K562 (cell line): ENCODE measurements at regions not wholly inside any gene's neighbourhood (a gene's known extent, or its start where the extent isn't known, plus 50 kb on each side); places are given as distances from the start of the nearest gene placed in this dataset.

Source experiments
- ATAC-seq: fragments of 200-7000 bp; cut with Tn5 transposase; 3 replicates; pipeline ENCODE4 v1.9.1; 2020; ENCODE audit warnings: moderate library complexity
- BruUV-seq: library from RNA; stranded (reverse); fragments of 400-500 nt; replicated peaks from 2 replicates; lab custom pipeline; 2021; lab: Mats Ljungman, UMichigan
- CTCF ChIA-PET: fragments of 300-600 bp; formaldehyde crosslinking; extraction: SDS; loops from one replicate; lab custom pipeline; 2021; ENCODE audit warnings: low intra/inter-chr PET ratio; lab: Yijun Ruan, JAX
- POLR2A ChIA-PET: fragments of 300-600, 350-650 bp; sonication (Branson Sonifier 250); formaldehyde crosslinking; extraction: SDS; loops from one replicate; lab custom pipeline; 2021; ENCODE audit warnings: antibody characterized with exemption, inconsistent platforms; lab: Yijun Ruan, JAX
- DNase-seq, 4 experiments: peaks; one replicate each; pipeline versions ENCODE4 v3.0.0 to v3.0.0-alpha.2; 2011 to 2018; ENCODE audit warnings: low spot score in 3 of 4, mixed read lengths in 3 of 4; ENCODE audit errors: extremely low read depth in 1 of 4
- FAIRE-seq: peaks from 2 replicates; lab custom pipeline; 2011; peaks lifted over from hg19 to GRCh38; lab: Jason Lieb, UNC
- H2AFZ ChIP-seq: 2 replicates; pipeline ENCODE4 v1.6.0; 2011; ENCODE audit warnings: low read depth, low read length, control low read depth, inconsistent platforms
- H3K27ac ChIP-seq: fragments of 200-600 bp; 3 replicates; pipeline ENCODE4 v1.8.0; 2011; ENCODE audit warnings: low read depth, mild to moderate bottlenecking, control low read depth, inconsistent platforms, low read length, moderate library complexity, mixed read lengths; ENCODE audit errors: extremely low read depth
- H3K27me3 ChIP-seq, 2 experiments: fragments of 300-600 bp in 1 of 2; 2 replicates in 1 of 2; 3 replicates in 1 of 2; pipeline versions ENCODE4 v1.6.0 to v1.8.0; 2011; ENCODE audit warnings: inconsistent platforms in 2 of 2, low read length in 2 of 2, mild to moderate bottlenecking in 1 of 2, mixed read lengths in 1 of 2, moderate library complexity in 1 of 2; ENCODE audit not compliant: control insufficient read depth in 2 of 2, insufficient read depth in 2 of 2
- H3K36me3 ChIP-seq: fragments of 300-600 bp; 3 replicates; pipeline ENCODE4 v1.8.0; 2011; ENCODE audit warnings: mild to moderate bottlenecking, low read length, inconsistent platforms; ENCODE audit not compliant: control insufficient read depth, insufficient read depth
- H3K4me1 ChIP-seq, 2 experiments: fragments of 200-600 bp in 1 of 2; replicated peaks in 1 of 2; 2 replicates in 1 of 2; 3 replicates in 1 of 2; pipeline versions ENCODE4 v1.5.1 to v1.8.0; 2011; ENCODE audit warnings: inconsistent platforms in 2 of 2, low read length in 2 of 2, mild to moderate bottlenecking in 1 of 2, mixed read lengths in 1 of 2, moderate library complexity in 1 of 2; ENCODE audit not compliant: control insufficient read depth in 2 of 2, insufficient read depth in 2 of 2
- H3K4me2 ChIP-seq: 2 replicates; pipeline ENCODE4 v1.6.1; 2011; ENCODE audit warnings: low read length, control low read depth, inconsistent platforms, mixed read lengths; ENCODE audit not compliant: insufficient read depth
- H3K4me3 ChIP-seq: fragments of 200-600 bp; sonication (generic), shearing (Covaris generic); 2 replicates; pipeline ENCODE4 v1.5.1; 2016; ENCODE audit warnings: control low read depth, inconsistent platforms
- H3K79me2 ChIP-seq: fragments of 200-600 bp; 3 replicates; pipeline ENCODE4 v1.8.0; 2011; ENCODE audit warnings: low read length, inconsistent platforms; ENCODE audit not compliant: control insufficient read depth, insufficient read depth
- H3K9ac ChIP-seq, 2 experiments: 2 replicates each; pipeline versions ENCODE4 v1.6.0 to v1.6.1; 2011; ENCODE audit warnings: low read depth in 2 of 2, low read length in 2 of 2, control low read depth in 1 of 2, inconsistent platforms in 1 of 2, mild to moderate bottlenecking in 1 of 2, mixed read lengths in 1 of 2; ENCODE audit not compliant: insufficient read depth in 1 of 2
- H3K9me1 ChIP-seq: one replicate; pipeline ENCODE4 v1.6.0; 2011; ENCODE audit warnings: inconsistent platforms, mild to moderate bottlenecking, low read length, moderate library complexity; ENCODE audit not compliant: control insufficient read depth, insufficient read depth
- H3K9me3 ChIP-seq: replicated peaks from 2 replicates; pipeline ENCODE4 v1.5.1; 2011; ENCODE audit warnings: low read depth, low read length, inconsistent platforms; ENCODE audit not compliant: control insufficient read depth, insufficient read depth
- H4K20me1 ChIP-seq: replicated peaks from 2 replicates; pipeline ENCODE4 v1.6.1; 2011; ENCODE audit warnings: low read length, inconsistent platforms, mixed read lengths; ENCODE audit not compliant: control insufficient read depth, insufficient read depth
- EZH2 ChIP-seq: IDR thresholded peaks from 2 replicates; pipeline ENCODE4 v1.6.1; 2012; ENCODE audit warnings: low read depth, mild to moderate bottlenecking, inconsistent platforms, low read length, borderline replicate concordance
- NBN ChIP-seq: fragments of 450-650 bp; IDR thresholded peaks from 2 replicates; pipeline ENCODE4 v1.6.1; 2016; ENCODE audit warnings: low read depth, mild to moderate bottlenecking
- WGBS: fragments of 100-300 bp; shearing (Covaris generic); methylation state at CpG from one replicate; pipeline ENCODE4 v1.1.6; 2016; ENCODE audit warnings: low coverage, mixed read lengths; ENCODE audit not compliant: insufficient coverage; ENCODE audit errors: missing lambda C conversion rate; 5-methylcytosine and 5-hydroxymethylcytosine counted together
- in situ Hi-C: fragments of 300-500 bp; cut with MboI; formaldehyde crosslinking; loops from 4 replicates; pipeline ENCODE4 v1.15.0; 2018; ENCODE audit warnings: inconsistent platforms, mixed read lengths
- intact Hi-C: fragments of 100-400 bp; cut with micrococcal nuclease; formaldehyde crosslinking; loops from 2 replicates; pipeline ENCODE4 v1.14.2; 2022
- TF ChIP-seq, protein P1 (sequence below), 2 experiments: IDR thresholded peaks in 1 of 2; conservative IDR thresholded peaks in 1 of 2; 2 replicates each; pipeline ENCODE4 v1.6.1; 2016; ENCODE audit warnings: low read depth in 2 of 2, mild to moderate bottlenecking in 1 of 2, missing compliant biosample characterization in 1 of 2, missing genetic modification characterization in 1 of 2, moderate library complexity in 1 of 2
- TF ChIP-seq, protein P2 (sequence below): fragments of 450-650 bp; formaldehyde crosslinking; IDR thresholded peaks from 2 replicates; pipeline ENCODE4 v1.4.0; 2020; ENCODE audit warnings: mild to moderate bottlenecking, moderate library complexity

DNA sequence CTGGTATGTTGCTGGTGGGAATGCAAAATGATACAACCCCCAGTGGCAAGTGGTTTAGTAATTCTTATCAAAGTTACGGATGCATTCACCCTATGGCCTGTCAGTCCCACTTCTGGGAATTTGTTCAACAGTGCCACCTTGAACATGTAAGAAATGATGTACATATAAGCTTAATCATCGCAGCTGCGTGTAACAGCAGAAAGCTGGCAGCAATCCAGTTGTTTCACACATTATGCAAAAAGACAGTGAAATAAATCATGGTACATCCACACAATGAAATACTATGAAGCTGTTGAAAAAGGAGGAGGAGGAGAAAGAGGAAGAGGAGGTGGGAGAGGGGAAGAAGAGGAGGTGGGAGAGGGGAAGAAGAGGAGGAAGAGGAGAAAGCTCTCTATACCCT, 76.2 kb upstream of the MYL10 start (continued):
- TF ChIP-seq, protein P1, sequence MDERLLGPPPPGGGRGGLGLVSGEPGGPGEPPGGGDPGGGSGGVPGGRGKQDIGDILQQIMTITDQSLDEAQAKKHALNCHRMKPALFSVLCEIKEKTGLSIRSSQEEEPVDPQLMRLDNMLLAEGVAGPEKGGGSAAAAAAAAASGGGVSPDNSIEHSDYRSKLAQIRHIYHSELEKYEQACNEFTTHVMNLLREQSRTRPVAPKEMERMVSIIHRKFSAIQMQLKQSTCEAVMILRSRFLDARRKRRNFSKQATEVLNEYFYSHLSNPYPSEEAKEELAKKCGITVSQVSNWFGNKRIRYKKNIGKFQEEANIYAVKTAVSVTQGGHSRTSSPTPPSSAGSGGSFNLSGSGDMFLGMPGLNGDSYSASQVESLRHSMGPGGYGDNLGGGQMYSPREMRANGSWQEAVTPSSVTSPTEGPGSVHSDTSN (CRISPR knock-in tag; IDR thresholded peaks at IDR 0.05; ENCODE audit: low read depth), result no peak
- TF ChIP-seq, protein P1 (tag; conservative IDR thresholded peaks at IDR 0.05; ENCODE audit: low read depth), result peak; percentile 71

DNA sequence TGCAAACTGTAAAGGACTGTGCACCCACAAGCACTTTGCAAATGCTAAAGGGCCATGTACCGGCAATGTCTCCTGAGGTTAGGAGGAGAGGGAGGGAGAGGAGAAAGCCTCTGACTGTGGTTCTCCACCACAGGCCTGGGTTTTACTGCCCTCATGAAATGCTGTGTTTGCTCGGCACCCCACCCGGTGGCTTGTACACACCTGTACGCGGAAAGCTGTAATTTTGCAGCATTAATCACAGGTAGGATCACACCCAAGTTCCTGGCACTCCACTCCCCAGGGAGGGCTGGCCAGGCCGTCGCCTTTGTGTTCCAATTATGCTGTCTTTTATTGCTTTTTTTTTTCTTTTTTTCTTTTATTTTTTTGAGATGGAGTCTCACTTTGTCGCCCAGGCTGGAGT, 78.5 kb upstream of the MYL10 start:
- no peaks in the 10 kb centered on the region for H3K79me2 ChIP-seq
- in situ Hi-C loops, result loop anchor here (5.0 kb wide), 1 partner anchor 105 kb away; no protein-coding TSS in a partner anchor
- FAIRE-seq, result no peak
- no peaks in the 10 kb centered on the region for H3K36me3 ChIP-seq
- H3K9me1 ChIP-seq, result no peaks in the 10 kb centered on the region
- CTCF ChIA-PET, result no interaction called here
- H3K4me3 ChIP-seq, result no peak overlapping the region
- WGBS, result 6% methylated on average over 7 of the region's 8 CpGs
- no peak overlapping the region for H3K4me2 ChIP-seq
- POLR2A ChIA-PET, result no interaction called here
- no peaks in the 10 kb centered on the region; a peak in 1 of 5 replicates for H3K4me1 ChIP-seq
- DNase-seq, result no peak
- H3K9ac ChIP-seq, result no peak overlapping the region
- H3K27me3 ChIP-seq, result peaks cover 33 to 54% of the 10 kb centered on the region in 2 experiments
- BruUV-seq, result no TSS peak
- TF ChIP-seq NBN (no peak), EZH2 (0 out of 2 replicates have a peak, but pooled peaks have one; percentile 0)
- TF ChIP-seq, protein P2, sequence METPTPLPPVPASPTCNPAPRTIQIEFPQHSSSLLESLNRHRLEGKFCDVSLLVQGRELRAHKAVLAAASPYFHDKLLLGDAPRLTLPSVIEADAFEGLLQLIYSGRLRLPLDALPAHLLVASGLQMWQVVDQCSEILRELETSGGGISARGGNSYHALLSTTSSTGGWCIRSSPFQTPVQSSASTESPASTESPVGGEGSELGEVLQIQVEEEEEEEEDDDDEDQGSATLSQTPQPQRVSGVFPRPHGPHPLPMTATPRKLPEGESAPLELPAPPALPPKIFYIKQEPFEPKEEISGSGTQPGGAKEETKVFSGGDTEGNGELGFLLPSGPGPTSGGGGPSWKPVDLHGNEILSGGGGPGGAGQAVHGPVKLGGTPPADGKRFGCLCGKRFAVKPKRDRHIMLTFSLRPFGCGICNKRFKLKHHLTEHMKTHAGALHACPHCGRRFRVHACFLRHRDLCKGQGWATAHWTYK (CRISPR knock-in tag), result no peak
- intact Hi-C loops, result no loop called here
- ATAC-seq, result peak; percentile 41; the same call in 2 of the 3 replicates
- no peak overlapping the region for H2AFZ ChIP-seq
- H3K9me3 ChIP-seq, result no peaks in the 10 kb centered on the region
- H4K20me1 ChIP-seq, result peaks cover 11% of the 10 kb centered on the region; the same call in 1 of the 2 replicates
- no peak overlapping the region for H3K27ac ChIP-seq
